Kidney (tissue), 13 donors: ENCODE measurements at regions not wholly inside any gene's neighbourhood (a gene's known extent, or its start where the extent isn't known, plus 50 kb on each side); places are given as distances from the start of the nearest gene placed in this dataset.
"Not testable (repeated sequence)": the region's sequence is repeated elsewhere in the genome, so short reads cannot be mapped to it uniquely, and the experiment has no call there.

ENCODE experiments used
- DNase-seq, 5 donors: peaks; one replicate each; pipeline ENCODE4 v3.0.0-alpha.2; 2013 to 2020
- FAIRE-seq: peaks from 2 replicates; lab custom pipeline; 2012; peaks lifted over from hg19 to GRCh38; lab: Jason Lieb, UNC
- H3K27ac ChIP-seq, 2 donors: one replicate each; pipeline ENCODE4 v1.7.0; 2013; ENCODE audit warnings: low read depth in 2 of 2, low read length in 2 of 2, inconsistent platforms in 1 of 2
- H3K27me3 ChIP-seq: one replicate; pipeline ENCODE4 v1.7.1; 2013; ENCODE audit warnings: low read length, inconsistent platforms; ENCODE audit not compliant: control insufficient read depth, insufficient read depth
- H3K36me3 ChIP-seq, 3 donors: one replicate each; pipeline versions ENCODE4 v1.7.0 to v1.7.1; 2013; ENCODE audit warnings: low read length in 3 of 3, control low read depth in 1 of 3, inconsistent platforms in 1 of 3; ENCODE audit not compliant: insufficient read depth in 3 of 3, control insufficient read depth in 2 of 3
- H3K4me1 ChIP-seq, 3 donors: one replicate each; pipeline versions ENCODE4 v1.7.0 to v1.7.1; 2013; ENCODE audit warnings: low read length in 3 of 3, inconsistent platforms in 1 of 3, low read depth in 1 of 3; ENCODE audit not compliant: control insufficient read depth in 2 of 3, insufficient read depth in 2 of 3
- H3K4me3 ChIP-seq, 3 donors: one replicate each; pipeline versions ENCODE4 v1.7.0 to v1.8.1; 2013; ENCODE audit warnings: low read length in 3 of 3, control low read depth in 1 of 3, inconsistent platforms in 1 of 3
- H3K9ac ChIP-seq, 3 donors: one replicate each; pipeline versions ENCODE4 v1.7.0 to v1.7.1; 2013; ENCODE audit warnings: low read length in 3 of 3, control low read depth in 1 of 3, inconsistent platforms in 1 of 3
- H3K9me3 ChIP-seq, 3 donors: one replicate each; pipeline versions ENCODE4 v1.7.0 to v1.7.1; 2013; ENCODE audit warnings: low read length in 3 of 3, control low read depth in 1 of 3, inconsistent platforms in 1 of 3; ENCODE audit not compliant: control insufficient read depth in 2 of 3, insufficient read depth in 1 of 3
- CTCF ChIP-seq: IDR thresholded peaks from 3 replicates; pipeline ENCODE4 v1.5.1; 2012; ENCODE audit warnings: mild to moderate bottlenecking, moderate library complexity, borderline replicate concordance; ENCODE audit not compliant: insufficient read depth; ENCODE audit errors: extremely low read depth
- intact Hi-C: fragments of 100-400 bp; cut with DNase I; formaldehyde crosslinking; loops from one replicate; pipeline ENCODE4 v1.11.1; 2022
- donor health status: control.
- donor health status: control.
- donor health status: control.
- donor health status: control.
- donor health status: control.
- donor health status: DM: yes; HTN: yes; CAD: no.
- donor health status: Normal renal cell carcinoma (clear cell type).

GRCh38 chr3:140794507-140794906 lies 116.6 kb downstream of the TRIM42 start:
- no peak overlapping the region for H3K27ac ChIP-seq
- FAIRE-seq, result no peak
- no peaks in the 10 kb centered on the region for H3K36me3 ChIP-seq
- intact Hi-C loops, result no loop called here
- no peak for TF ChIP-seq CTCF
- no peak overlapping the region for H3K4me3 ChIP-seq
- H3K27me3 ChIP-seq, result no peaks in the 10 kb centered on the region
- no peaks in the 10 kb centered on the region for H3K4me1 ChIP-seq
- H3K9ac ChIP-seq, result no peak overlapping the region
- peaks cover 0 to 6% (median 3%) of the 10 kb centered on the region in 3 donors for H3K9me3 ChIP-seq
- DNase-seq, result no peak

DNA sequence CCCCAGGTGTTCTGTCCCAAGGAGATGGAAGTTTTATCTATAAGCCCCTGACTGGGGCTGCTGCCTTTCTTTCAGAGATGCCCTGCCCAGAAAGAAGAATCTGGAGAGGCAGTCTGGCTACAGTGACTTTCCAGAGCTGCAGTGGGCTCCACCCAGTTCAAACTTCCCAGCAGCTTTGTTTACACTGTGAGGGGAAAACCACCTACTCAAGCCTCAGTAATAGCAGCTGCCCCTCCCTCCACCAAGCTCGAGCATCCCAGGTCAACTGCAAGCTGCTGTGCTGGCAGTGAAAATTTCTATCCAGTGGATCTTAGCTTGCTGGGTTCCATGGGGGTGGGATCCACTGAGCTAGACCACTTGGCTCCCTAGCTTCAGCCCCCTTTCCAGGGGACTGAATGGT lies 125.0 kb downstream of the TRIM42 start:
- H3K36me3 ChIP-seq, H3K9ac ChIP-seq, H3K4me3 ChIP-seq, DNase-seq, H3K4me1 ChIP-seq, intact Hi-C loops, H3K9me3 ChIP-seq, H3K27ac ChIP-seq, H3K27me3 ChIP-seq, FAIRE-seq: not testable (repeated sequence)

GRCh38 chr3:140809316-140809715 lies 131.5 kb downstream of the TRIM42 start:
- Histone ChIP-seq H3K27me3 (no peaks in the 10 kb centered on the region), H3K9ac (no peak overlapping the region), H3K4me1 (no peaks in the 10 kb centered on the region), H3K4me3 (no peak overlapping the region), H3K9me3 (peaks cover 0 to 2% (median 0%) of the 10 kb centered on the region in 3 donors), H3K36me3 (no peaks in the 10 kb centered on the region), H3K27ac (no peak overlapping the region)
- intact Hi-C loops, result no loop called here
- no peak for DNase-seq
- TF ChIP-seq CTCF, result no peak
- FAIRE-seq, result no peak

GRCh38 chr3:140816372-140817195 lies 125.1 kb upstream of the SLC25A36 start:
- FAIRE-seq (no peak), DNase-seq (peak in 2 of 5 donors; percentile 11 to 16)
- H3K27ac ChIP-seq, result no peak overlapping the region
- no peak overlapping the region for H3K9ac ChIP-seq
- no peaks in the 10 kb centered on the region for H3K27me3 ChIP-seq
- peaks cover 0 to 2% (median 0%) of the 10 kb centered on the region in 3 donors for H3K9me3 ChIP-seq
- no peaks in the 10 kb centered on the region for H3K36me3 ChIP-seq
- intact Hi-C loops, result no loop called here
- TF ChIP-seq CTCF, result no peak
- H3K4me1 ChIP-seq, result no peaks in the 10 kb centered on the region
- H3K4me3 ChIP-seq, result no peak overlapping the region
